AG09319 (cell line): ENCODE measurements at regions not wholly inside any gene's neighbourhood (a gene's known extent, or its start where the extent isn't known, plus 50 kb on each side); places are given as distances from the start of the nearest gene placed in this dataset.

Experiments used
- DNase-seq: peaks from one replicate; pipeline ENCODE4 v3.0.0-alpha.2; 2010; ENCODE audit warnings: low read depth; ENCODE audit errors: extremely low read depth
- CTCF ChIP-seq: IDR thresholded peaks from 2 replicates; pipeline ENCODE4 v1.5.1; 2011; ENCODE audit warnings: low read depth, mild to moderate bottlenecking, inconsistent platforms, low read length, moderate library complexity

GRCh38 chr13:44068737-44069136 is 189.0 kb downstream of the LACC1 start:
- no peak for TF ChIP-seq CTCF
- peak; percentile 8 for DNase-seq

- DNase-seq: no peak
Observed at GRCh38 chr13:44072536-44072935, 192.8 kb downstream of the LACC1 start.

GRCh38 chr13:44074611-44075010 is 194.9 kb downstream of the LACC1 start:
- no peak for TF ChIP-seq CTCF

More at GRCh38 chr13:44072536-44072935, 192.8 kb downstream of the LACC1 start:
- TF ChIP-seq CTCF: no peak

GRCh38 chr13:44075113-44075512 is 195.4 kb downstream of the LACC1 start:
- TF ChIP-seq CTCF: no peak
- no peak for DNase-seq

More at GRCh38 chr13:44074611-44075010, 194.9 kb downstream of the LACC1 start:
- DNase-seq: no peak

- DNase-seq: no peak
- TF ChIP-seq CTCF: no peak
Observed at GRCh38 chr13:44078806-44079376, 199.2 kb downstream of the LACC1 start.

- no peak for TF ChIP-seq CTCF
- DNase-seq: no peak
Observed at GRCh38 chr13:44079413-44080205, 199.9 kb downstream of the LACC1 start.

- DNase-seq: no peak
- TF ChIP-seq CTCF: no peak
Observed at GRCh38 chr13:44084146-44084545, 204.4 kb downstream of the LACC1 start.
